ENCODE measurements at regions not wholly inside any gene's neighbourhood (a gene's known extent, or its start where the extent isn't known, plus 50 kb on each side); places are given as distances from the start of the nearest gene placed in this dataset.

DNA sequence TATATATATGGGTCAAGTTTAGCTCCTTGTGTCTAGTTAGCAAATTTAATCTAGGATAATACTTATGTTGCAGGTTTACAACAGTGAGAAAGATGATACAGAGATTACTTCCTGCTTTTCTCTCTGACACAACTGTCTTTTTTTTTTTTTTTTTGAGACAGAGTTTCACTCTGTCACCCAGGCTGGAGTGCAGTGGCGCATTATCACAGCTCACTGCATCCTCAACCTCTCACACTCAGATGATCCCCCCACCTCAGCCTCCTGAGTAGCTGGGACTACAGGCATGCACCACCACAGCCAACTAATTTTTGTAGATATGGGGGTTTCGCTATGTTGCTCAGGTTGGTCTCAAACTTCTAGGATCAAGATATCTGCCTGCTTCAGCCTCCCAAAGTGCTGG lies 706.9 kb upstream of the SOX9 start:
- peak overlapping the region; percentile 74 to 88; a peak in 2 of 4 replicates for H4K8ac ChIP-seq (ENCODE audit: low read depth in 2 of 2, low read length in 2 of 2)
- H3K9ac ChIP-seq (ENCODE audit: low read depth, low read length): no peak overlapping the region
- peaks cover 16% of the 10 kb centered on the region for H3K4me1 ChIP-seq (ENCODE audit: control insufficient read depth, insufficient read depth, low read length)
- peak overlapping the region; percentile 64 for H3K14ac ChIP-seq (replicated peaks; ENCODE audit: low read depth, low read length)
- no peak for TF ChIP-seq MXI1 (IDR thresholded peaks at IDR 0.05; ENCODE audit: borderline replicate concordance, low read depth, low read length)
- no peak for TF ChIP-seq BHLHE40 (IDR thresholded peaks at IDR 0.05; ENCODE audit: low read depth, low read length)
- no peak for TF ChIP-seq MAZ (IDR thresholded peaks at IDR 0.05; ENCODE audit: borderline replicate concordance, low read depth, low read length)
- TF ChIP-seq RCOR1 (IDR thresholded peaks at IDR 0.05; ENCODE audit: insufficient replicate concordance, low read length): no peak
- TF ChIP-seq POLR2A (IDR thresholded peaks at IDR 0.05; ENCODE audit: low read depth, low read length): no peak
- TF ChIP-seq NFE2L2 (IDR thresholded peaks at IDR 0.05; ENCODE audit: low read depth, low read length): no peak
- TF ChIP-seq, protein P1, sequence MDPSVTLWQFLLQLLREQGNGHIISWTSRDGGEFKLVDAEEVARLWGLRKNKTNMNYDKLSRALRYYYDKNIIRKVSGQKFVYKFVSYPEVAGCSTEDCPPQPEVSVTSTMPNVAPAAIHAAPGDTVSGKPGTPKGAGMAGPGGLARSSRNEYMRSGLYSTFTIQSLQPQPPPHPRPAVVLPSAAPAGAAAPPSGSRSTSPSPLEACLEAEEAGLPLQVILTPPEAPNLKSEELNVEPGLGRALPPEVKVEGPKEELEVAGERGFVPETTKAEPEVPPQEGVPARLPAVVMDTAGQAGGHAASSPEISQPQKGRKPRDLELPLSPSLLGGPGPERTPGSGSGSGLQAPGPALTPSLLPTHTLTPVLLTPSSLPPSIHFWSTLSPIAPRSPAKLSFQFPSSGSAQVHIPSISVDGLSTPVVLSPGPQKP (IDR thresholded peaks at IDR 0.05; ENCODE audit: borderline replicate concordance, low read depth, low read length): no peak
- no peak for TF ChIP-seq RFX5 (IDR thresholded peaks at IDR 0.05; ENCODE audit: low read depth, low read length)
- no peak for TF ChIP-seq SMC3 (IDR thresholded peaks at IDR 0.05; ENCODE audit: low read depth, low read length)
- TF ChIP-seq, protein P2, sequence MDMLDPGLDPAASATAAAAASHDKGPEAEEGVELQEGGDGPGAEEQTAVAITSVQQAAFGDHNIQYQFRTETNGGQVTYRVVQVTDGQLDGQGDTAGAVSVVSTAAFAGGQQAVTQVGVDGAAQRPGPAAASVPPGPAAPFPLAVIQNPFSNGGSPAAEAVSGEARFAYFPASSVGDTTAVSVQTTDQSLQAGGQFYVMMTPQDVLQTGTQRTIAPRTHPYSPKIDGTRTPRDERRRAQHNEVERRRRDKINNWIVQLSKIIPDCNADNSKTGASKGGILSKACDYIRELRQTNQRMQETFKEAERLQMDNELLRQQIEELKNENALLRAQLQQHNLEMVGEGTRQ (IDR thresholded peaks at IDR 0.05; ENCODE audit: low read depth, low read length): no peak
- H3K56ac ChIP-seq (ENCODE audit: extremely low read depth, insufficient read depth, low read length): no peak overlapping the region
- ChIA-PET CTCF (no interaction called here), POLR2A (ENCODE audit: unreplicated experiment) (interaction anchor here (1.5 kb wide), 1 partner anchor 25 kb away, joined by 5 read pairs; no protein-coding TSS in a partner anchor)
- no peaks in the 10 kb centered on the region for H3K36me3 ChIP-seq (ENCODE audit: control insufficient read depth, insufficient read depth, low read length)
- H2BK15ac ChIP-seq (ENCODE audit: low read depth, low read length): peak overlapping the region; percentile 63; the same call in 1 of the 3 replicates
- no TSS peak for BruUV-seq (replicated peaks)
- no peak overlapping the region for H3K4me3 ChIP-seq (ENCODE audit: insufficient read depth, low read depth, low read length)
- peak overlapping the region; percentile 30 for H2AK9ac ChIP-seq (replicated peaks; ENCODE audit: low read depth, low read length, poor library complexity)
- H3K18ac ChIP-seq (ENCODE audit: low read depth, low read length): peak overlapping the region; percentile 87; the same call in 1 of the 2 replicates
- ATAC-seq (ENCODE audit: low read depth): no peak
- no peaks in the 10 kb centered on the region for H3K9me3 ChIP-seq (ENCODE audit: control insufficient read depth, insufficient read depth, low read length)
- no peaks in the 10 kb centered on the region for H3K27me3 ChIP-seq (ENCODE audit: control insufficient read depth, insufficient read depth, low read length)
- peak overlapping the region; percentile 23 for H2AFZ ChIP-seq (replicated peaks; ENCODE audit: low read length, poor library complexity)
- peak overlapping the region; percentile 96 for H2BK120ac ChIP-seq (ENCODE audit: low read depth, low read length)
- peak overlapping the region; percentile 14; the same call in 1 of the 2 replicates for H3K23ac ChIP-seq (ENCODE audit: low read depth, low read length)
- peaks cover 4% of the 10 kb centered on the region for H3K9me1 ChIP-seq (ENCODE audit: insufficient read depth, low read length)
- peak overlapping the region; percentile 96 for H2BK20ac ChIP-seq (ENCODE audit: low read depth, low read length)
- peak overlapping the region; percentile 61 for H4K91ac ChIP-seq (ENCODE audit: insufficient read depth, low read depth, low read length)
- in situ Hi-C loops (cut with MboI; ENCODE audit: low sequenced_read_pairs) (no loop called here), intact Hi-C loops (cut with micrococcal nuclease) (loop anchor here (1.0 kb wide), 2 partner anchors 14 to 24 kb away; no protein-coding TSS in a partner anchor), dilution Hi-C loops (cut with HindIII; ENCODE audit: low sequenced_read_pairs, unreplicated experiment) (no loop called here)
- H3K27ac ChIP-seq (ENCODE audit: insufficient read depth, low read length): no peak overlapping the region
- H4K5ac ChIP-seq (ENCODE audit: low read depth, low read length): peak overlapping the region; percentile 39; the same call in 1 of the 2 replicates
- peak overlapping the region; percentile 57 for H2AK5ac ChIP-seq (ENCODE audit: low read depth, low read length)
- peak overlapping the region; percentile 79 for H2BK5ac ChIP-seq (ENCODE audit: low read depth, low read length, poor library complexity, severe bottlenecking)
- H3K4me2 ChIP-seq (ENCODE audit: low read depth, low read length): no peak overlapping the region
- no peaks in the 10 kb centered on the region for H3K79me1 ChIP-seq (ENCODE audit: low read depth in 1 of 2, low read length in 2 of 2)
- no peak for DNase-seq
- no CpG with 5 or more reads among the region's 2 CpGs for WGBS, 2 experiments (ENCODE audit: extremely low coverage in 2 of 2, insufficient read length in 1 of 2)
- H4K20me1 ChIP-seq (ENCODE audit: insufficient read depth, low read length): no peaks in the 10 kb centered on the region
- peak overlapping the region; percentile 87 for H3K4ac ChIP-seq (ENCODE audit: low read depth, low read length)

Measured in IMR-90 (cell line).